ENCODE measurements at regions not wholly inside any gene's neighbourhood (a gene's known extent, or its start where the extent isn't known, plus 50 kb on each side); places are given as distances from the start of the nearest gene placed in this dataset.

- Mint-ChIP-seq H3K27me3 (no peaks in the 10 kb centered on the region), H3K27ac (no peak overlapping the region), H3K4me3 (no peak overlapping the region), H3K9me3 (ENCODE audit: insufficient read depth) (no peaks in the 10 kb centered on the region), H3K4me1 (peaks cover 18% of the 10 kb centered on the region)
- H3K4me1 ChIP-seq (ENCODE audit: control insufficient read depth in 2 of 2, insufficient read depth in 2 of 2, low read length in 2 of 2): peaks cover 17 to 20% of the 10 kb centered on the region in 2 donors
- H4K20me1 ChIP-seq (ENCODE audit: control insufficient read depth, insufficient read depth, low read length, poor library complexity, severe bottlenecking): no peaks in the 10 kb centered on the region
- no peak overlapping the region for H3K4me3 ChIP-seq (ENCODE audit: control extremely low read depth in 1 of 5, extremely low read depth in 1 of 5, insufficient read depth in 1 of 5, low read depth in 2 of 5, low read length in 4 of 5)
- H3K4me2 ChIP-seq (replicated peaks; ENCODE audit: low read depth, low read length, poor library complexity, severe bottlenecking): no peak overlapping the region
- no peak for ATAC-seq (ENCODE audit: low read depth)
- ChIA-PET CTCF (no interaction called here), POLR2A (no interaction called here)
- intact Hi-C loops (cut with micrococcal nuclease): no loop called here
- H3K36me3 ChIP-seq (replicated peaks in 1 of 2; ENCODE audit: control extremely low read depth in 1 of 2, control insufficient read depth in 1 of 2, extremely low read depth in 1 of 2, insufficient read depth in 2 of 2, low read length in 1 of 2): no peaks in the 10 kb centered on the region
- no peaks in the 10 kb centered on the region for H3K9me3 ChIP-seq (ENCODE audit: control extremely low read depth in 1 of 3, control insufficient read depth in 2 of 3, insufficient read depth in 1 of 3, low read length in 2 of 3)
- DNase-seq: no peak
- no peak overlapping the region for H2AFZ ChIP-seq (ENCODE audit: insufficient read depth, low read depth, low read length, poor library complexity, severe bottlenecking)
- H3K27ac ChIP-seq (ENCODE audit: low read length in 2 of 2): no peak overlapping the region
- TF ChIP-seq EZH2 (IDR thresholded peaks at IDR 0.05; ENCODE audit: borderline replicate concordance, insufficient read depth, low read depth, low read length, poor library complexity, severe bottlenecking) (no peak), CTCF (IDR thresholded peaks at IDR 0.05) (no peak)
- no peak overlapping the region for H3K9ac ChIP-seq (ENCODE audit: low read length)
- H3K27me3 ChIP-seq (replicated peaks in 1 of 4; ENCODE audit: control extremely low read depth in 1 of 4, control insufficient read depth in 3 of 4, insufficient read depth in 4 of 4, low read length in 3 of 4): no peaks in the 10 kb centered on the region
- H3K79me2 ChIP-seq (ENCODE audit: control insufficient read depth, insufficient read depth, low read length): no peaks in the 10 kb centered on the region
- WGBS (ENCODE audit: insufficient coverage): 100% methylated on average over 2 of the region's 6 CpGs
Measured at GRCh38 chr6:88490195-88490907, 324.2 kb upstream of the CNR1 start.

- ChIA-PET CTCF (interaction anchor here (1.0 kb wide), 1 partner anchor 297 kb away, joined by 3 read pairs; no protein-coding TSS in a partner anchor), POLR2A (no interaction called here)
- DNase-seq (no peak), ATAC-seq (ENCODE audit: low read depth) (no peak)
- H3K4me3 Mint-ChIP-seq: no peak overlapping the region
- peaks cover 5% of the 10 kb centered on the region for H3K9me3 Mint-ChIP-seq (ENCODE audit: insufficient read depth)
- Histone ChIP-seq H3K27me3 (replicated peaks in 1 of 4; ENCODE audit: control extremely low read depth in 1 of 4, control insufficient read depth in 3 of 4, insufficient read depth in 4 of 4, low read length in 3 of 4) (no peaks in the 10 kb centered on the region), H3K4me2 (replicated peaks; ENCODE audit: low read depth, low read length, poor library complexity, severe bottlenecking) (no peak overlapping the region), H3K9me3 (ENCODE audit: control extremely low read depth in 1 of 3, control insufficient read depth in 2 of 3, insufficient read depth in 1 of 3, low read length in 2 of 3) (peaks cover 0 to 4% (median 2%) of the 10 kb centered on the region in 3 donors), H3K79me2 (ENCODE audit: control insufficient read depth, insufficient read depth, low read length) (no peaks in the 10 kb centered on the region), H3K36me3 (replicated peaks in 1 of 2; ENCODE audit: control extremely low read depth in 1 of 2, control insufficient read depth in 1 of 2, extremely low read depth in 1 of 2, insufficient read depth in 2 of 2, low read length in 1 of 2) (no peaks in the 10 kb centered on the region), H3K4me1 (ENCODE audit: control insufficient read depth in 2 of 2, insufficient read depth in 2 of 2, low read length in 2 of 2) (no peaks in the 10 kb centered on the region), H4K20me1 (ENCODE audit: control insufficient read depth, insufficient read depth, low read length, poor library complexity, severe bottlenecking) (no peaks in the 10 kb centered on the region), H3K27ac (ENCODE audit: low read length in 2 of 2) (no peak overlapping the region), H3K4me3 (ENCODE audit: control extremely low read depth in 1 of 5, extremely low read depth in 1 of 5, insufficient read depth in 1 of 5, low read depth in 2 of 5, low read length in 4 of 5) (no peak overlapping the region), H3K9ac (ENCODE audit: low read length) (no peak overlapping the region), H2AFZ (ENCODE audit: insufficient read depth, low read depth, low read length, poor library complexity, severe bottlenecking) (no peak overlapping the region)
- WGBS (ENCODE audit: insufficient coverage): no CpG with 5 or more reads among the region's 2 CpGs
- no peak overlapping the region for H3K27ac Mint-ChIP-seq
- no peaks in the 10 kb centered on the region for H3K4me1 Mint-ChIP-seq
- intact Hi-C loops (cut with micrococcal nuclease): no loop called here
- no peak for TF ChIP-seq EZH2 (IDR thresholded peaks at IDR 0.05; ENCODE audit: borderline replicate concordance, insufficient read depth, low read depth, low read length, poor library complexity, severe bottlenecking)
- no peak for TF ChIP-seq CTCF (IDR thresholded peaks at IDR 0.05)
- H3K27me3 Mint-ChIP-seq: no peaks in the 10 kb centered on the region
Measured at GRCh38 chr6:88483424-88483823, 317.3 kb upstream of the CNR1 start.

Data from B cell (primary cell).